GM18909 (cell line): ENCODE measurements at regions not wholly inside any gene's neighbourhood (a gene's known extent, or its start where the extent isn't known, plus 50 kb on each side); places are given as distances from the start of the nearest gene placed in this dataset.
"Not testable (repeated sequence)": the region's sequence is repeated elsewhere in the genome, so short reads cannot be mapped to it uniquely, and the experiment has no call there.

Experiments
- ATAC-seq: cut with Tn5 transposase; IDR thresholded peaks from one replicate; pipeline ENCODE4 v1.9.1; 2021; ENCODE audit warnings: mild to moderate bottlenecking; ENCODE audit not compliant: unreplicated experiment, poor library complexity

DNA sequence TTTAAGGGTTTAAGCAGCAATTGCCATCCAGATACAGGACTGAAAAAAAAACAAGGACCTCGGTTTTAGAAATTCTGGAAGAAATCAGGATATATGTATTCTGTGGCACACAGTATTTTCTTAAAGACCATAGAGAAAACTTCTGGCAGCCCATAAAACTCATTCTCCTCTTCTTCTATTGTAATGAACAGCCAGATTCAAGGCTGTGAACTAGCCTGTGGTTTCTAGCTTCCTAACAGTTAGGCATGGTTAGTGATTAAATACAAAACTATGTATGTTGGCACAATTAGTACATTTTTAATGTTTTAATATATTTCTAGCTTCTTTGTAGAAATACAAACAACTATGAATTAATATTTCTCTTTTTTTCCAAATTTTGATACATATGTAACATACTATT lies 555.7 kb downstream of the DSC3 start:
- ATAC-seq = no peak

- ATAC-seq = no peak
Measured at GRCh38 chr18:30485078-30485477, 557.5 kb downstream of the DSC3 start.

GRCh38 chr18:30481871-30482270 lies 560.7 kb downstream of the DSC3 start:
- ATAC-seq = no peak

DNA sequence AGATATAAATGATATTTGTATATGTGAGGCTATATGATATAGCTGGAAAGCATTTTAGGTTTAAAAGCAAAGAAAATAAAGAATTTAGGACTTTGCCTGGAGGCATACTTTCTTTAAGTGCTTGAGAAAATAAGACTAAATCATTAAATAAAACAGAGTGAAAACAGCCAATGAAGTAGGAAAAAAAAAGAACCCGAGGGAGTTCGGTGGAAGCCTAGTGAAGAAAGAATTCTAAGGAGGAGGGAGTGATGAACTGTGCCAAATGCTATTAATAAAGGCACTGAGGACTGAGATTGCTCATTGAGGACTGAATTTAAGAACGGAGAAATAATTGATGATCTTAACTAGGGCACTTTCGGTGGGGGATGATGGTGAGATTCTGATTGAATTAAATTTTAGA lies 573.5 kb downstream of the DSC3 start:
- no peak for ATAC-seq

DNA sequence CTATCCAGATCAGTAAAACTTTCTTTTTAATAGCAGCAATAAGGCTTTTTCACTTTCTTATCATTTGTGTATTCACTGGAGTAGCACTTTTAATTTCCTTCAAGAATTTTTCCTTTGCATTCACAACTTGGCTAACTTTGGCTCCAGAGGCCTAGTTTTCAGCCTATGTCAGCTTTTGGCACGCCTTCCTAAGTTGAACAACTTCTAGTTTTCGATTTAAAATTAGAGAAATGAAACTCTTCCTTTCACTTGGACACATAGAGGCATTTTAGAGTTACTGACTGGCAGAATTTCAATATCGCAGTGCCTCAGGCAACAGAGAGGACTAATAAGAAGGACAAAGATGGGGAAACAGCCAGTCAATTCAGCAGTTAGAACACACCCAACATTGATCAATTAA lies 577.4 kb downstream of the DSC3 start:
- no peak for ATAC-seq

DNA sequence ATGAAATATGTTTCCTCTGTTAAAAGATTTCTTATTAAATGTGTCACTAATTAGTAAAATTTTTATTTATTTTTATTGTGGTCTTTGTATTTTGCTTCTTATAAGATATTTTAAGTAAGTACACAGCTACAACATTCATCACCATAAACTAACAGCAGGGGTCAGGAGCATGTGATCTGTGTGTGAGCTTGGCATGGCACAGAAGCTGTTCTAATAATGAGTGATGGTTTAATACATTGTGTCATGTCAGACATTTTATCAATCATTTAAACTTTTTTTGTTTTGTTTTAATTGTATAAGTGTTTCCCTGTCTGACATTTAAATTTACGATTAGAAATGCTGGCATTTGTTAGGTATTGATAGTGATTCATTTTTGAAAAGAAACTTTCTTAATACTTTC lies 585.4 kb downstream of the DSC3 start:
- no peak for ATAC-seq

- no peak for ATAC-seq
Measured at GRCh38 chr18:30455741-30456140, 586.8 kb downstream of the DSC3 start.

GRCh38 chr18:30454920-30455319 lies 587.6 kb downstream of the DSC3 start:
- no peak for ATAC-seq

DNA sequence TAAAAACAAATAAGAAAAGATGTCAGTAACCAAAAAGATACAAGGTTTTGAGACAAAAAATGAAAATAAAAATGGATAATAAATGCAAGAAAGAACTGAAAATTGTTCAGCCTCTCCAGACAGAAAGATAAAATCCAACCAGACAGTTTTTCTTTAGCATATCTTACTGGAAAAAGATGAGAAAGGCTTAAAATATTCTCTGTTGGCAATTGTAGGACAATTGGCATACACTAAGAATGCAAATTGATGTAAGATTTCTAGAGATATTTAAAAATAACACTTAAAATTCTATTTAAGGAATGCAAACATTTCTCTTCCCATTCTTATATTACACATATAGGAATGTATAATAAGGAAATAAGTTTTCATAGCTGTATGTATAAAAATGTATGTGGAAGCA lies 590.6 kb downstream of the DSC3 start:
- no peak for ATAC-seq

DNA sequence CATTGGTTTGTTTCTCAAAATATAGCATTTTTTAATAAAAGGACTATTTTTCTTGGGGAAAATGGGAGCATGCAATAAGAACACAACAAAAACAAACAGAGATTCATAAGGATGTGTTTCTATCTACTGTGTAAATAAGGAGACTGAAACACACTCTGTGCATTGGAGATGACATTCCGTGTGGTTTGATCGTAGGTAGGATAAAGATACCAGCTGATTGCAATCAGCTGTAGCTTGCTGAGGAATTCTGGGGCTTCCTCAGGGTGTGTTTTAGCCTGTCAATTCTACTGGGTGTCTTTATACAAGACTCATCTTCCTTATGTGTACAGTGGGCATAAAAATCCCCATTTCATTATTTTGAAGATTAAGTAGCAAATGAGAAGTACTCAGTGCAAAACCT lies 591.6 kb downstream of the DSC3 start:
- ATAC-seq = no peak

GRCh38 chr18:30446605-30447004 lies 595.9 kb downstream of the DSC3 start:
- ATAC-seq = no peak

DNA sequence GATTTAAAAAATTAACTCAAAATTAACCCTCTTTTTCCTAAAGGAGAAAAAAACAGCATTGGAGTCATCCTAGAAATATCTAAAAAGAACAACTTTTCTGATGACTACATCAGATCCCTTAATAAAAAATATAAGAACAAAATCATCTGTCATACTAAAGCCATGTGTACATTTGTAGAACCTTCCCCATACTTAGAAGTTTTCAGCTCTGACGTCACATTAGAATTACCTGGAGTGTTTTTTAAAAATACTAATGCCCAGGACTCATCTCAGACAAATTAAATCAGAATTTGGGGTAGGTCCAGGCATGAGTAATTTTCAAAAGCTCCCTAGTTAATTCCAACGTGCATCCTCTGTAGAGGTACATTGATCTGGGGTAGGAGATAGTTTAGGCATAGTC lies 598.0 kb downstream of the DSC3 start:
- no peak for ATAC-seq

DNA sequence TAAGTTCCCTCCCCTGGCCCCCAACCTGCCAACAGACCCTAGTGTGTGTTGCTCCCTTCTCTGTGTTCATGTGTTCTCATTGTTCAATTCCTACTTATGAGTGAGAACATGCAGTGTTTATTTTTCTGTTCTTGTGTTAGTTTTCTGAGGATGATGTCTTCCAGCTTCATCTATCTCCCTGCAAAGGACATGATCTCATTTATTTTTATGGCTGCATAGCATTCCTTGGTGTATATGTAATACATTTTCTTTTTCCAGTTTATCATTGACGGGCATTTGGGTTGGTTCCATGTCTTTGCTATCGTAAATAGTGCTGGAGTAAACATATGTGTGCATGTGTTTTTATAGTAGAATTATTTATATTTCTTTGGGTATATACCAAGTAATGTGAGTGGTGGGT lies 602.2 kb downstream of the DSC3 start:
- no peak for ATAC-seq

GRCh38 chr18:30439174-30439573 lies 603.4 kb downstream of the DSC3 start:
- ATAC-seq = no peak

GRCh38 chr18:30432349-30432748 lies 610.2 kb downstream of the DSC3 start:
- no peak for ATAC-seq

DNA sequence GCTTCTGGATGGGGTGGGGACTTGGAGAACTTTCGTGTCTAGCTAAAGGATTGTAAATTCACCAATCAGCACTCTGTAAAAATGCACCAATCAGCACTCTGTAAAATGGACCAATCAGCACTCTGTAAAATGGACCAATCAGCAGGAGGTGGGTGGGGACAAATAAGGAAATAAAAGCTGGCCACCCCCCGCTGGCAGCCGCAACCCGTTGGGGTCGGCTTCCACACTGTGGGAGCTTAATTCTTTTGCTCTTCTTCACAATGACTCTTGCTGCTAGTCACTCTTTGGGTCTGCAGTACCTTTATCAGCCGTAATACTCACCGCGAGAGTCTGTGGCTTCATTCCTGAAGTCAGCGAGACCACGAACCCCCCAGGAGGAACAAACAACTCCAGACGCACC lies 623.1 kb downstream of the DSC3 start:
- ATAC-seq = not testable (repeated sequence)

GRCh38 chr18:30415903-30416302 lies 626.6 kb downstream of the DSC3 start:
- ATAC-seq = no peak

DNA sequence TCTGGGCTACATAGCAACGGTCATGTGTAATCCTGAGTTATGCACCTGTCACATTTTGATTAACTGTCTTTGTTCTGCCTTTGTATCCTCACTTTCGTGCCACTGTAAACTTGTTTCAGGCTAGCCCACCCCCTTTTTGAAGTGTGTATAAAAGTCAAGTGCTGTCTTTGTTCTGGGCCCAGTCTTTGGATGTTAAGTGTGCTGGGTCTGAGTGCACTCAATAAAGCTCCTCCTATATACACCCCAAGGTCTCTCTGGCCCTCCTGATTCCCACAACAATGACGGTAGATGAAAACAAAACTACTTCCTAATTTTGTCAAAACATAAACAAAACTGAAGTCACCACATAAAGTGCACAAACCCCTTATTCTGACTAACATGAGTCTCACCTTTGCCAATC lies 633.4 kb downstream of the DSC3 start:
- ATAC-seq = no peak

GRCh38 chr18:30406728-30407127 lies 635.8 kb downstream of the DSC3 start:
- ATAC-seq = no peak

GRCh38 chr18:30405038-30405437 lies 637.5 kb downstream of the DSC3 start:
- ATAC-seq = no peak

- no peak for ATAC-seq
Measured at GRCh38 chr18:30404422-30404821, 638.1 kb downstream of the DSC3 start.

DNA sequence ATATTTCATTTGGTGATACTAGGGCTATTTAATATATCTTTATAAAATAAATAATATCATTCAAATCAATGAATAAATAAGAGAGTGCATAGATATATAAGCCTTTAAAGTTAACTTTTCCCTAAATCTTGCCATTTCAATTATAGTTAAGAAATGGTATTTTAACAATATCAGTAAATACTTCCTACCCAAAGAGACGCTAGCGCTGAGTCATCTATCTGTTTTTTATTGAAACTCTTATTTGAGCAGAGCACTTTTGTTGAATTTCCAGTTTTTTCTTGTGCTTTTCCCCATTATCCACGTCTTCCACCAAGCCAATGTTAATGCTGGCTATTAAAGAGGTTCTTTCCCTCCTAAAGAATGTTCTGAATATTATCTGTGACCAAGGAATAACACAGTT lies 639.3 kb downstream of the DSC3 start:
- ATAC-seq = no peak

GRCh38 chr18:30387401-30387800 lies 655.1 kb downstream of the DSC3 start:
- ATAC-seq = no peak
